ENCODE measurements at regions not wholly inside any gene's neighbourhood (a gene's known extent, or its start where the extent isn't known, plus 50 kb on each side); places are given as distances from the start of the nearest gene placed in this dataset.
A peak's percentile ranks its signal among the peaks of the same experiment; 100 is the strongest.

- no peak overlapping the region for H4K5ac ChIP-seq (ENCODE audit: insufficient read length, low read depth, low read length)
- H3T11ph ChIP-seq (ENCODE audit: low read length), result no peak overlapping the region
- Mint-ChIP-seq H3K36me3 (ENCODE audit: insufficient read depth in 1 of 3, low read depth in 3 of 3) (peaks cover 0 to 9% (median 6%) of the 10 kb centered on the region in 3 experiments; a peak in 4 of 7 replicates), H3K27ac (peak overlapping the region; percentile 54 to 81 (median 78); a peak in 4 of 7 replicates), H3K9me3 (peaks cover 4 to 6% of the 10 kb centered on the region in 2 experiments; a peak in 2 of 5 replicates), H3K27me3 (ENCODE audit: low read depth) (no peaks in the 10 kb centered on the region), H3K4me1 (peaks cover 18 to 20% of the 10 kb centered on the region in 2 experiments), H3K4me3 (no peak overlapping the region)
- H4K20me1 ChIP-seq (ENCODE audit: control insufficient read depth, insufficient read depth, insufficient read length), result no peaks in the 10 kb centered on the region
- no peak overlapping the region for H3K18ac ChIP-seq (ENCODE audit: insufficient read length, low read depth, low read length)
- H3K9ac ChIP-seq (ENCODE audit: extremely low read depth, insufficient read length, low read length), result no peak overlapping the region
- H2BK5ac ChIP-seq (ENCODE audit: insufficient read length, low read length), result no peak overlapping the region
- no peaks in the 10 kb centered on the region for H3K23me2 ChIP-seq (ENCODE audit: insufficient read length, low read depth, low read length, poor library complexity, severe bottlenecking)
- H3K23ac ChIP-seq (ENCODE audit: insufficient read length, low read depth, low read length), result no peak overlapping the region
- H3K14ac ChIP-seq (ENCODE audit: insufficient read depth, low read length), result no peak overlapping the region
- no peak overlapping the region for H3K4me2 ChIP-seq (ENCODE audit: insufficient read depth, insufficient read length, low read length)
- no peak overlapping the region for H3K27ac ChIP-seq (ENCODE audit: insufficient read length, low read depth, low read length)
- H3K27me3 ChIP-seq (ENCODE audit: insufficient read depth, low read length), result no peaks in the 10 kb centered on the region
- peaks cover 3% of the 10 kb centered on the region; the same call in 1 of the 2 replicates for H3K4me1 ChIP-seq (ENCODE audit: insufficient read depth, low read length)
- no peaks in the 10 kb centered on the region for H3K79me1 ChIP-seq (ENCODE audit: insufficient read depth, low read depth, low read length, poor library complexity, severe bottlenecking)
- H3K56ac ChIP-seq (ENCODE audit: insufficient read length, low read depth, low read length), result no peak overlapping the region
- H4K8ac ChIP-seq (replicated peaks; ENCODE audit: insufficient read length, low read depth, low read length), result no peak overlapping the region
- H3K4ac ChIP-seq (ENCODE audit: low read depth, low read length), result no peak overlapping the region
- no peaks in the 10 kb centered on the region for H3K79me2 ChIP-seq (ENCODE audit: insufficient read depth, low read length)
- H2AK5ac ChIP-seq (ENCODE audit: insufficient read length, low read length), result no peak overlapping the region
- no peaks in the 10 kb centered on the region for H3K9me3 ChIP-seq (ENCODE audit: control insufficient read depth, low read depth, low read length)
- TF ChIP-seq, protein P1, sequence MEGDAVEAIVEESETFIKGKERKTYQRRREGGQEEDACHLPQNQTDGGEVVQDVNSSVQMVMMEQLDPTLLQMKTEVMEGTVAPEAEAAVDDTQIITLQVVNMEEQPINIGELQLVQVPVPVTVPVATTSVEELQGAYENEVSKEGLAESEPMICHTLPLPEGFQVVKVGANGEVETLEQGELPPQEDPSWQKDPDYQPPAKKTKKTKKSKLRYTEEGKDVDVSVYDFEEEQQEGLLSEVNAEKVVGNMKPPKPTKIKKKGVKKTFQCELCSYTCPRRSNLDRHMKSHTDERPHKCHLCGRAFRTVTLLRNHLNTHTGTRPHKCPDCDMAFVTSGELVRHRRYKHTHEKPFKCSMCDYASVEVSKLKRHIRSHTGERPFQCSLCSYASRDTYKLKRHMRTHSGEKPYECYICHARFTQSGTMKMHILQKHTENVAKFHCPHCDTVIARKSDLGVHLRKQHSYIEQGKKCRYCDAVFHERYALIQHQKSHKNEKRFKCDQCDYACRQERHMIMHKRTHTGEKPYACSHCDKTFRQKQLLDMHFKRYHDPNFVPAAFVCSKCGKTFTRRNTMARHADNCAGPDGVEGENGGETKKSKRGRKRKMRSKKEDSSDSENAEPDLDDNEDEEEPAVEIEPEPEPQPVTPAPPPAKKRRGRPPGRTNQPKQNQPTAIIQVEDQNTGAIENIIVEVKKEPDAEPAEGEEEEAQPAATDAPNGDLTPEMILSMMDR (conservative IDR thresholded peaks at IDR 0.05), result no peak
- DNase-seq, result no peak
- H2BK12ac ChIP-seq (ENCODE audit: insufficient read length, low read depth, low read length), result no peak overlapping the region
- H2BK120ac ChIP-seq (ENCODE audit: low read depth, low read length, poor library complexity, severe bottlenecking), result no peak overlapping the region
- no peak overlapping the region for H2AFZ ChIP-seq (ENCODE audit: low read length)
- H2BK15ac ChIP-seq (ENCODE audit: low read depth, low read length), result no peak overlapping the region
- no peak overlapping the region for H4K91ac ChIP-seq (ENCODE audit: insufficient read length, low read depth, low read length)
- no peak overlapping the region for H2BK20ac ChIP-seq (ENCODE audit: low read depth, low read length, poor library complexity, severe bottlenecking)
Measured at GRCh38 chr1:217977943-217978342, 307.1 kb upstream of the RRP15 start.

Measured in H9 (cell line).